Dermis microvascular lymphatic vessel endothelial cell (primary cell): ENCODE measurements at regions not wholly inside any gene's neighbourhood (a gene's known extent, or its start where the extent isn't known, plus 50 kb on each side); places are given as distances from the start of the nearest gene placed in this dataset.

ENCODE experiments used
- DNase-seq, 2 donors: peaks; one replicate each; pipeline versions ENCODE4 v3.0.0 to v3.0.0-alpha.2; 2010; ENCODE audit warnings: low read depth in 2 of 2

DNA sequence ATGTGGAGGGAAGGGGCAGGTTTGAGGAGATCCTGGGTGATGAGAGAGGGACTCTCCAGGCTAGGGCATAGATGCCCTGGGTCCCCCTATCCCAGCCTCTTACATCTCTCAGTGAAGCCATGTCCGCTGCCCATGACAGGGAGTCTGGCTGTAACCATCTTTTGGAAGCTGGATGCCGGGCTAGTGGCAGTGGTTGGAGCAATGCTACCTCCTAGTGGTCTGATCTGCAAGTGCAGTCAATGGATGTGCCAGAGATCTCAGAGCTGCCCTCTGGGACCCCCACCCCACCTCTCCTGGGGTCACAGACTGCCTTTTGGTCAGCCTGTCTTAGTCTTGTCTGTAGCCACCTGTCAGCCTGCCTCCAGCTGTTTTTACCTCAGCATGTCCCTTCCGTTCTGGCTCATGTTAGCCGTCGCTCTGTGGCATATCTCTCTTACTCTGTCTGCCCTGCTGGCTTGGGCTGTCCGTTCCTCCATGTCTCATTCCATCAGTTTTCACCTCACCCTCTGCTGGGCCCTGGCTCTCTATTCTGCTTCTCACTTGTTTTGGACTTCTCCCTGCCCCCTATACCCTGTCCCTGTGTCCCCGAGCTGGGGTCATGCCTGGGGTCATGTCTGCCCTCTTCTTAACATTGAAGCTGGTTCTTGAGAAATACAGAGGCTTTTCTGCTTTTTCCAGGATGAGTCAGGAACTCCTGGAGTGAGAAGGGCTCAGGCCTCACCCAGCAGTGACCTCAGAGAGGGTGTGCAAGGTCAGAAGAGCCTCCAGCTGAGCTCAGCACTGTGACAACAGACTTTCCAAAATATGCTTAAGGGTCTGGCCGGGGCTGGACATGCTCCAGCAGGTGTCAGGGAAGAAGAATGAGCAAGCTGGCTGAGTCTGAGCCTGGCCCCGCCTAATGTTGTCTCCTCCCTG lies 52.0 kb upstream of the THY1 start:
- DNase-seq = peak; percentile 38 to 57

DNA sequence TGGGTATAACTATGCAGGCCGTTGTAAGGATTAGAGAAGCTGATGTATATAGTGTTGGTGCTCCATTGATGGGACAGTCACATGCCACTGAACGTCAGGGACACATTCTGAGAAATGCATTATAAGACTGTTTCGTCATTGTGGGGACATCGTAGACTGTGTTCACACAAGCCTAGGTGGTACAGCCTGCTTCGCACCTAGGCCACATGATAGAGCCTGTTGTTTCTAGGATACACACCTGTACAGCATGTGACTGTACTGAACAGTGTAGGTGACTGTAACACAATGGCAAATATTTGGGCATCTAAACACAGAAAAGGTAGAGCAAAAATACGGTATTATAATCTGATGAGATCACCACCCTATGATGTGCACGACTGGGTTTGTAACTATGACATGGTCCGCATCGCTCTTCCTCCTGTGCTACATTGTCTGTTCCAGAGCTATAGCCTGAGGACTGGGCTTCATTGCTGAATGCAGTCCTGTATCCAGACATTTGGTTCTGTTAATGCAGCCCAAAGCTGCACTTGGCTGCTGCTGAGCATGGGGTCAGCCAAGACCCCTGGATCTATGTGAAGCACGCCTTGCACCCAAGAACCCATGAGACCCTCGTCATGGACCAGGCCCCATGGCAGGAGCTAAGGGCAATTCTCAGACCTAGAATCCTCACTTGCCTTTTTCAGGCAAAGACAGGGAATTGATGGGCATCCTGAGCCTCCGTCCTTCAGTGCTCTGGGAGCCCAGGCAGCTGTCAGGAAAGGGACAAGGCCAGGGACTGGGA lies 51.1 kb upstream of the THY1 start:
- no peak for DNase-seq

DNA sequence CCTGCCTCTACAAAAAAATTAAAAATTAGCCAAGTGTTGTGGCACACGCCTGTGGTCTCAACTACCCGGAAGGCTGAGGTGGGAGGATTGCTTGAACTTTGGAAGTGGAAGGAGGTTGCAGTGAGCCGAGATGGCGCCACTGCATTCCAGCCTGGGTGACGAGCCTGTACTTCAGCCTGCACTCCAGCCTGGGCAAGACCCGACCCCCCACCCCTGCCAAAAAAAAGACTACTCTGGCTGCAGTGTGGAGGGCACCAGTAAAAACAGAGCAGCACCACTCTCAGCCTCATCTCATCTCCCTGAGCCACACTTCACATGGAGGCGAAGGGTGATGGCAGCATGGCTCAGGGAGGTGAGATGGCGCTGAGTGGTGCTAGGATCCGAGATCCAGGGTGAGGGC lies 50.3 kb upstream of the THY1 start:
- no peak for DNase-seq

DNA sequence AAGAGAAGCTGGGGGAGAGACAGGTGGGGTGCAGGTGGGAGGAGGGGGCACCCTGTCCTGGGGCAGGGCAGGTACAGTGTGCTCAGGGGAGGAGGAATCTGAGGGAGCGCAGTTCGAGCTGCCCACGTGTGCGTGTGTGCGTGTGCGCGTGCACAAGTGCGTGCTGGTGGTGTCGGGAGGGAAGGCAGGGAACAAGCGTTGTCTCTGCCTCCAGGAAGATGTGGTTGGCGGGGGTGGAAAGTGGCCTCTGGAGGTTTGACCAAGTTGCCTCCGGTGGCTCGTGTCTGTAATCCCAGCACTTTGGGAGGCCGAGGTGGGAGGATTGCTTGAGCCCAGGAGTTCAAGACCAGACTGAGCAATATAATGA lies 49.9 kb upstream of the THY1 start:
- no peak for DNase-seq
